ENCODE measurements at regions not wholly inside any gene's neighbourhood (a gene's known extent, or its start where the extent isn't known, plus 50 kb on each side); places are given as distances from the start of the nearest gene placed in this dataset.
"Not testable (repeated sequence)": the region's sequence is repeated elsewhere in the genome, so short reads cannot be mapped to it uniquely, and the experiment has no call there.

- Histone ChIP-seq H3K36me3 (no peaks in the 10 kb centered on the region), H3K9me3 (ENCODE audit: severe bottlenecking) (peaks cover 2% of the 10 kb centered on the region)
These were observed 242.3 kb upstream of the C16orf82 start for GRCh38 chr16:26824469-26824868.

GRCh38 chr16:26826500-26826899, 240.2 kb upstream of the C16orf82 start:
- peaks cover 2% of the 10 kb centered on the region for H3K9me3 ChIP-seq (ENCODE audit: severe bottlenecking)
- TF ChIP-seq CTCF (IDR thresholded peaks at IDR 0.05; ENCODE audit: low read depth, low read length), result no peak
- no peak overlapping the region for H3K4me3 ChIP-seq (ENCODE audit: low read depth, low read length)
- DNase-seq, result no peak
- H3K27ac ChIP-seq, result no peak overlapping the region
- H3K27me3 ChIP-seq (ENCODE audit: insufficient read depth, low read depth, severe bottlenecking), result peaks cover 73% of the 10 kb centered on the region
- H3K36me3 ChIP-seq, result no peaks in the 10 kb centered on the region

More at GRCh38 chr16:26824469-26824868, 242.3 kb upstream of the C16orf82 start:
- no peak overlapping the region for H3K4me3 ChIP-seq (ENCODE audit: low read depth, low read length)
- no peak for TF ChIP-seq CTCF (IDR thresholded peaks at IDR 0.05; ENCODE audit: low read depth, low read length)
- H3K27me3 ChIP-seq (ENCODE audit: insufficient read depth, low read depth, severe bottlenecking), result peaks cover 63% of the 10 kb centered on the region
- no peak overlapping the region for H3K27ac ChIP-seq
- no peak for DNase-seq

- TF ChIP-seq CTCF (IDR thresholded peaks at IDR 0.05; ENCODE audit: low read depth, low read length), result no peak
These were observed 239.3 kb upstream of the C16orf82 start for GRCh38 chr16:26827386-26827785.

GRCh38 chr16:26830428-26831127, 236.1 kb upstream of the C16orf82 start:
- no peak overlapping the region for H3K27ac ChIP-seq
- no peaks in the 10 kb centered on the region for H3K36me3 ChIP-seq
- no peaks in the 10 kb centered on the region for H3K9me3 ChIP-seq (ENCODE audit: severe bottlenecking)
- peaks cover 55% of the 10 kb centered on the region for H3K27me3 ChIP-seq (ENCODE audit: insufficient read depth, low read depth, severe bottlenecking)
- TF ChIP-seq CTCF (IDR thresholded peaks at IDR 0.05; ENCODE audit: low read depth, low read length), result no peak
- DNase-seq, result no peak
- H3K4me3 ChIP-seq (ENCODE audit: low read depth, low read length), result no peak overlapping the region

More at GRCh38 chr16:26827386-26827785, 239.3 kb upstream of the C16orf82 start:
- Histone ChIP-seq H3K4me3 (ENCODE audit: low read depth, low read length) (no peak overlapping the region), H3K27ac (no peak overlapping the region), H3K36me3 (no peaks in the 10 kb centered on the region), H3K9me3 (ENCODE audit: severe bottlenecking) (peaks cover 2% of the 10 kb centered on the region), H3K27me3 (ENCODE audit: insufficient read depth, low read depth, severe bottlenecking) (peaks cover 75% of the 10 kb centered on the region)
- DNase-seq, result no peak

GRCh38 chr16:26836114-26836513, 230.6 kb upstream of the C16orf82 start:
- H3K27ac ChIP-seq; H3K36me3 ChIP-seq; H3K9me3 ChIP-seq (ENCODE audit: severe bottlenecking); H3K4me3 ChIP-seq (ENCODE audit: low read depth, low read length); DNase-seq: not testable (repeated sequence)
- peaks cover 52% of the 10 kb centered on the region for H3K27me3 ChIP-seq (ENCODE audit: insufficient read depth, low read depth, severe bottlenecking)

- peaks cover 7% of the 10 kb centered on the region for H3K9me3 ChIP-seq (ENCODE audit: severe bottlenecking)
These were observed 227.8 kb upstream of the C16orf82 start for GRCh38 chr16:26838931-26839330.

More at GRCh38 chr16:26838931-26839330, 227.8 kb upstream of the C16orf82 start:
- no peak for TF ChIP-seq CTCF (IDR thresholded peaks at IDR 0.05; ENCODE audit: low read depth, low read length)
- Histone ChIP-seq H3K4me3 (ENCODE audit: low read depth, low read length) (no peak overlapping the region), H3K27me3 (ENCODE audit: insufficient read depth, low read depth, severe bottlenecking) (peaks cover 65% of the 10 kb centered on the region), H3K36me3 (no peaks in the 10 kb centered on the region), H3K27ac (no peak overlapping the region)
- no peak for DNase-seq

Data from WERI-Rb-1 (cell line).